ENCODE measurements at regions not wholly inside any gene's neighbourhood (a gene's known extent, or its start where the extent isn't known, plus 50 kb on each side); places are given as distances from the start of the nearest gene placed in this dataset.
"Not testable (repeated sequence)": the region's sequence is repeated elsewhere in the genome, so short reads cannot be mapped to it uniquely, and the experiment has no call there.

GRCh38 chr7:65459438-65459837 is 85.8 kb downstream of the ZNF92 start:
- no peak overlapping the region for H3K4me2 ChIP-seq (ENCODE audit: low read length)

GRCh38 chr7:65462148-65462716 is 88.6 kb downstream of the ZNF92 start:
- H3F3A ChIP-seq (ENCODE audit: insufficient read depth, low read length) = no peaks in the 10 kb centered on the region
- no peaks in the 10 kb centered on the region for H4K20me1 ChIP-seq (ENCODE audit: insufficient read depth, low read length)
- no peak overlapping the region; the same call in 1 of the 2 replicates for H3K4me2 ChIP-seq (ENCODE audit: low read length)
- H3K79me2 ChIP-seq (ENCODE audit: insufficient read depth, low read length) = no peaks in the 10 kb centered on the region
- H3K4me3 ChIP-seq (ENCODE audit: low read depth, low read length, poor library complexity, severe bottlenecking) = no peak overlapping the region
- H3K9ac ChIP-seq (ENCODE audit: low read length) = peak overlapping the region; percentile 3; the same call in 1 of the 2 replicates
- H3K36me3 ChIP-seq (ENCODE audit: insufficient read depth, low read length) = no peaks in the 10 kb centered on the region
- H2AFZ ChIP-seq (ENCODE audit: low read length) = peak overlapping the region; percentile 20; the same call in 1 of the 2 replicates
- no peaks in the 10 kb centered on the region for H3K9me3 ChIP-seq (ENCODE audit: low read length)
- no peaks in the 10 kb centered on the region for H3K27me3 ChIP-seq (ENCODE audit: insufficient read depth, low read length)
- peaks cover 21% of the 10 kb centered on the region for H3K4me1 ChIP-seq (ENCODE audit: insufficient read depth, low read length, severe bottlenecking)
- peak overlapping the region; percentile 83 for H3K27ac ChIP-seq (ENCODE audit: low read depth, low read length, poor library complexity, severe bottlenecking)
- no peak for TF ChIP-seq CTCF (IDR thresholded peaks at IDR 0.05; ENCODE audit: low read length)
- no peak for TF ChIP-seq EZH2 (IDR thresholded peaks at IDR 0.05; ENCODE audit: borderline replicate concordance, low read length)
- no peaks in the 10 kb centered on the region for H3K9me2 ChIP-seq (ENCODE audit: low read depth, low read length)

More at GRCh38 chr7:65459438-65459837, 85.8 kb downstream of the ZNF92 start:
- TF ChIP-seq CTCF (IDR thresholded peaks at IDR 0.05; ENCODE audit: low read length) (no peak), EZH2 (IDR thresholded peaks at IDR 0.05; ENCODE audit: borderline replicate concordance, low read length) (no peak)
- H3K4me3 ChIP-seq (ENCODE audit: low read depth, low read length, poor library complexity, severe bottlenecking) = no peak overlapping the region
- no peak overlapping the region for H3K9ac ChIP-seq (ENCODE audit: low read length)
- no peaks in the 10 kb centered on the region for H3K36me3 ChIP-seq (ENCODE audit: insufficient read depth, low read length)
- H4K20me1 ChIP-seq (ENCODE audit: insufficient read depth, low read length) = no peaks in the 10 kb centered on the region
- no peaks in the 10 kb centered on the region for H3K9me3 ChIP-seq (ENCODE audit: low read length)
- no peak overlapping the region; the same call in 1 of the 2 replicates for H2AFZ ChIP-seq (ENCODE audit: low read length)
- no peaks in the 10 kb centered on the region for H3F3A ChIP-seq (ENCODE audit: insufficient read depth, low read length)
- no peaks in the 10 kb centered on the region for H3K27me3 ChIP-seq (ENCODE audit: insufficient read depth, low read length)
- H3K27ac ChIP-seq (ENCODE audit: low read depth, low read length, poor library complexity, severe bottlenecking) = no peak overlapping the region
- peaks cover 37% of the 10 kb centered on the region for H3K4me1 ChIP-seq (ENCODE audit: insufficient read depth, low read length, severe bottlenecking)
- H3K9me2 ChIP-seq (ENCODE audit: low read depth, low read length) = no peaks in the 10 kb centered on the region
- H3K79me2 ChIP-seq (ENCODE audit: insufficient read depth, low read length) = no peaks in the 10 kb centered on the region

- H3K27me3 ChIP-seq (ENCODE audit: insufficient read depth, low read length) = no peaks in the 10 kb centered on the region
- H3K79me2 ChIP-seq (ENCODE audit: insufficient read depth, low read length) = no peaks in the 10 kb centered on the region
- H2AFZ ChIP-seq (ENCODE audit: low read length) = peak overlapping the region; percentile 96
- peaks cover 21% of the 10 kb centered on the region for H3K4me1 ChIP-seq (ENCODE audit: insufficient read depth, low read length, severe bottlenecking)
- H3K9me3 ChIP-seq (ENCODE audit: low read length) = no peaks in the 10 kb centered on the region
- no peak overlapping the region for H3K4me3 ChIP-seq (ENCODE audit: low read depth, low read length, poor library complexity, severe bottlenecking)
- H3K36me3 ChIP-seq (ENCODE audit: insufficient read depth, low read length) = no peaks in the 10 kb centered on the region
- no peaks in the 10 kb centered on the region for H4K20me1 ChIP-seq (ENCODE audit: insufficient read depth, low read length)
- no peak for TF ChIP-seq CTCF (IDR thresholded peaks at IDR 0.05; ENCODE audit: low read length)
- no peak for TF ChIP-seq EZH2 (IDR thresholded peaks at IDR 0.05; ENCODE audit: borderline replicate concordance, low read length)
- peak overlapping the region; percentile 17; the same call in 1 of the 2 replicates for H3K4me2 ChIP-seq (ENCODE audit: low read length)
- no peaks in the 10 kb centered on the region for H3K9me2 ChIP-seq (ENCODE audit: low read depth, low read length)
- H3F3A ChIP-seq (ENCODE audit: insufficient read depth, low read length) = no peaks in the 10 kb centered on the region
- H3K27ac ChIP-seq (ENCODE audit: low read depth, low read length, poor library complexity, severe bottlenecking) = peak overlapping the region; percentile 83
- peak overlapping the region; percentile 42; the same call in 1 of the 2 replicates for H3K9ac ChIP-seq (ENCODE audit: low read length)
These were observed 89.5 kb downstream of the ZNF92 start for GRCh38 chr7:65463184-65463583.

- peaks cover 12% of the 10 kb centered on the region for H3K36me3 ChIP-seq (ENCODE audit: insufficient read depth, low read length)
- H3K9ac ChIP-seq (ENCODE audit: low read length); H3K9me2 ChIP-seq (ENCODE audit: low read depth, low read length); H3F3A ChIP-seq (ENCODE audit: insufficient read depth, low read length); H4K20me1 ChIP-seq (ENCODE audit: insufficient read depth, low read length); H3K4me3 ChIP-seq (ENCODE audit: low read depth, low read length, poor library complexity, severe bottlenecking); H3K27me3 ChIP-seq (ENCODE audit: insufficient read depth, low read length); H3K27ac ChIP-seq (ENCODE audit: low read depth, low read length, poor library complexity, severe bottlenecking); H2AFZ ChIP-seq (ENCODE audit: low read length); H3K4me2 ChIP-seq (ENCODE audit: low read length); H3K79me2 ChIP-seq (ENCODE audit: insufficient read depth, low read length): not testable (repeated sequence)
- H3K4me1 ChIP-seq (ENCODE audit: insufficient read depth, low read length, severe bottlenecking) = peaks cover 28% of the 10 kb centered on the region
- H3K9me3 ChIP-seq (ENCODE audit: low read length) = peaks cover 25% of the 10 kb centered on the region
These were observed 96.4 kb downstream of the ZNF92 start for GRCh38 chr7:65469919-65470558.
